Tongue (tissue), 1 donor: ENCODE measurements at regions not wholly inside any gene's neighbourhood (a gene's known extent, or its start where the extent isn't known, plus 50 kb on each side); places are given as distances from the start of the nearest gene placed in this dataset.

Experiments
- DNase-seq: peaks from one replicate; pipeline ENCODE4 v3.0.0-alpha.2; 2015

DNA sequence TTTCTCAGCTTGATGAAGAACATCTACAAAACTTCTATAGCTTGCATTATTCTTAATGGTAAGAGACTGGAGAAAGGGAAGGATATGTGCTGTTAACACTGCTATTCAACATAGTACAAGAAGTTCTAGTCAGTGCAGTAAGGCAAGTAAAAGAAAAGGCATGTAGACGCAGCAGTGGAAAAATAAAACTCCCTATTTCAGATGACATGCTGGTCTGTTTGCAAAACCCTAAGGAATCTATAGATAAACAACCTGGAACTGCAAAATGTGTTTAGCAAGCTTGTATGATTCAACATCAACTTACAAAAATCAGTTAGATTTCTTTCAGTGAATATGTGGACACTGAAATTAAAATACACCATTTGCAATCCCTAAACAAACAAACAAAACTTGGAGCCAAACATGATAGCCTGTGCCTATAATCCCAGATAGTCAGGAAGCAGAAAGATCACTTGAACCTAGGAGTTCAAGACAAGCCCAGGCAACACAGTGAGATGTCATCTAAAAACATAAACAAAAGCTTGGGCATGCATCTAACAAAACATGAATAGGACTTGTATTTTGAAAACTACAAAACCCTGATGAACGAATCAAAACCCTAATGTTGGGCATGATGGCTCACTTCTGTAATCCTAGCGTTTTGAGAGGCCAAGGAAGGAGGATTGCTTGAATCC, 293.6 kb upstream of the RGS6 start:
- DNase-seq, result no peak

DNA sequence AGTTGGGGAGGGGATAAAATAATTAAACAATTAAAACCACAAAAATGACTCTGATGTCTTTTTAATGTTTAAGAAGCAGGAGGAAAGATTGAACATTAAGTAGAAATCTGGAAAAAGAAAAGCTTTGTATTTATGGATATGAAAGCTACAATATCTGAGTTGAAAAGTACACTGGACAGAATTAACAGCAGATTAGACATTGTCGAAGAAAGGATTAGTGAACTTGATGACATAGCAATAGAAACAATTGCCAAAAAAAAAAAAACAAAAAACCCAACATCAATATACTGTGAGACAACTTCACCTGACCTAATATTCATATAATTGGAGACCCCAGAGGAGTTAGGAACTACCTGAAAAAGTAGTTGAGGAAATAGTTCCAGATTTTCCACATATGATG, 289.5 kb upstream of the RGS6 start:
- no peak for DNase-seq

DNA sequence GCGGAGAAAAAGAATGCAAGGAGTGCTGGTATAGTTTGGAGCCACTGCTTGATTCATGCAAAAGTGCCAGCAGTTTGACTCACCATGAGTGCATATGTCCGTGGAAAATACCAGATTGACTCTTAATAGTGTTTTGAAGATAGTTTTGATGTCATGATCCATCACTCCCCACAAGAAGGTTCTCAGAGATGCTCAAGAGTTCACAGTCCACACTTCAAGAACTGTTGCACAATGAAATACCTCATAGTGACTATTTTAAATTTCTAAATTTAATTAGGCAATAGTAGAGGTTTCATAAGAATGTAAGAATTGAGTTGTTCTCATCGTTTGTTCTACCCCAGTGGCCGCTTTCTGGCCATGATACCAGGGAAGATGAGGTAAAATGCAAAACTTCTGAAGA, 286.6 kb upstream of the RGS6 start:
- no peak for DNase-seq

DNA sequence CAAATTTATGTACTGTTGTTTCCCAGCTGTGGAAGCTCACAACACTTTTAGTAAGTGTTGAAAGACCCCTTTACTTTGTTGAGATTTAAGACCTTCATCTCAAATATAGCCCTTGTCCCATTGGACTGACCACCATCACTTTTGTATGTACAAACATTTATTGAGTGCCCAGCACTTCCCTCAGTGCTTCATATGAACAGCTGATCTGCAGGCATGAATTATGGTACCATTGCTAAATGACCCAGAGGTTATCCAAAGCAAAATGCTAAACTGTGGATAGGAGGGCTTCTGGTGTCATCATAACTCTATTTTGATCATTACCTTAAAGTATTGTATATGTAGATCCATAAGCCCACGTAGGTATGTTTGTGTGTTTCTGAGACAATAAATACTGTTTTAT, 285.7 kb upstream of the RGS6 start:
- no peak for DNase-seq

DNA sequence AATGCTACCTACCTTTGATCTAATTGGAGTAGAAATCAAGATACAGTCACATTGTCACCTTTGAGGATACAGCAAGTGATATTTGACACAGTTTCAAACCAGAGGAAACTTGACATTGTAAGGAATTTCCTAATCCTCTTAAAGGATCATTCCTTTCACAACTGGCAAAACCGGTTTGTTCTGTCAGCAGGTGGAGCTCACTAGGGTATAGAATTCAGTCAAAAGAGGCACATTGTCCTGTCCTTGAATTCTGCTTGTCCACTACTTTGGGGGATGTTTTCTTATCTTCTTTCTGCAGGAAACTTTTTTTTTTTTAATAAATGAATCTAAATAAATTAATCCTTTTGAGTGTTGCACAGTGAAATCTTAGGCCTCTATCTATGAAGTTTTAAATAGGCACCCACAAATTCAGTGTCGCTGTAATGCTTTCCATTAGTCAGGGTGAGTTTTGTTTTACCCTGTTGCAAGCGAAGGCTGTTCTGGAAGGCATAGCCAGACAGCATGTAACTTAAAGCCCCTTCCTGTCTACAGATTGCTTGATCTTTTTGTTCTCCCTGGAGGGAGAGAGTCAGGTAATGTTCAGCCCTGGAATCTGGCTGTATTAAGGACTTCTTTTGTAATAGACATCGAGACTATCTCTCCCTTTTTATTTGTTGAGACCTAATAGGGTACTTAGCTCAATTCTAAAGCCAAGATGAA, 285.0 kb upstream of the RGS6 start:
- peak; percentile 54 for DNase-seq

DNA sequence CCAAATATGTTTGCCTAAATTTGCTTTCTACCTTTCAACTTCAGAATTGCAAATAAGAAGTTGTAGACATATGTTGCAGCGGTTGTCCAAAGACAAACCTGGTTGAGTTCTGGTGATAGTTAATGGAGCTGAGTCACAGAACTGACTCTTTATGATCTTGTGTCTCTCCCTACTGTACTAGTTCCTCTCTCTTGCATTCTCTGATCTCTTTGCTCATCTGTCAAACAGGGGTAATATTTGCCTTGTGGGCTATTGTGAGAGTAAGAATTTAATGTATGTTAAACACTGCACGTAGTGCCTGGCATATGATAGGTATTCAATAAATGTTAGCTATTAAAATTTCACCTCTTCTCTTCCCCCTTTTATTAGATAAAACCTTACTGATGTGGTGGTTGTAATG, 283.5 kb upstream of the RGS6 start:
- no peak for DNase-seq

DNA sequence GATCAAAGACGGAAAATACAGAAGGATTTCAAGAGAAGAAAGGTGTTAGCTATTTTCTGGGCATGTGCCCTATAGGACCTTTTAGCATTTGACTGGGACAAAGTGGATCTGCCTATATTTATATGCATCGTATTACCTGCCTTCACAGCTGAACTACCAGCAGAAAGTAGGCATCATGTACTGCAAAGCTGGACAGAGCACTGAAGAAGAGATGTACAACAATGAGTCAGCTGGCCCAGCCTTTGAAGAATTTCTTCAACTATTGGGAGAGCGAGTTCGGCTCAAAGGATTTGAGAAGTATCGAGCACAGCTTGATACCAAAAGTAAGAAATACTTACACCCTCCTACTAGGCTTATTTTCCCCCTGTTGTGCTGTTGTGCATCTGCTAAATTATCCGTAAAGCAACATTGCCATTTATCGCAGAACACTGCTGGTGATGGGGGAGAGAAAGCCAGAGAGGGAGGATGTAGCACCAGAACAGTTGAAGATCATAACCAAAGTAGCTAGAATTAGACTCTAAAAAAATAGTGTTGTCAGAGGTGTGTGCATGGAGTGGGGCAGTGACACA, 282.0 kb upstream of the RGS6 start:
- DNase-seq, result no peak

DNA sequence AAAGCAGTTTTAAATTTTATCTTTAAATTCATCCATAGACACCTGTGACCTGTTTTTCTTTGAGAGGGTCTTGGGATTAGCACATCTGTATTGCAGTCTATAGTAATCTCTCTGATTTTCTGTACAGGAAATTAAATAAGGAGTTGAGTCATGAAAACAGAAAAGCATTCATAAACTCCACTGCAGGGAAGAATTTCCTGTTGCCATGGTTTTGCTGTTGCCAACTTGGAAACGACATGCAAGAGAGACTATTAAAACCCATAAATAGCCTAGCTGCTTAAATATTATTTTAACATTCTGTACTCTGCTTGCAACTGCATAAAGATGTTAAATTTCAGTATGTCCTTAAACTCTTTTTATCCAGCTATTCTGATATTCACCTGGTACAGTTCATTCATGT, 281.0 kb upstream of the RGS6 start:
- peak; percentile 66 for DNase-seq

DNA sequence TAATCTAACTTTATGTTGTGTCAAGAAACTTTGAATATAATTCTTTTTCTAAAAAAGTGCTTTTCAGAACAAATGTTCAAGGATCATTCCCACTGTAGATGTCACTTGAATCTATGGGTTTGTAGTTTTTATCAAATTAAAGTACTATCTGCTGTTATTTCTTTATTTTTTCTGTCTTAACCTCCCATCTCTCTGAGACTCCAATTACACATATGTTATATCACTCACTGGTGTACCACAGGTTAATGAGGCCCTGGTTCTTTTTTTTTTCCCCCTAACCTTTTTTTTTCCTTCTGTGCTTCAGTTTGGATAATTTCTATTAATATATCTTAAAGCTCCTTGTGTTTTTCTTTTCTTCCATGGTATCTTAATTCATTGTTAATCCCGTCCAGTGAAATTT, 279.9 kb upstream of the RGS6 start:
- DNase-seq, result no peak

DNA sequence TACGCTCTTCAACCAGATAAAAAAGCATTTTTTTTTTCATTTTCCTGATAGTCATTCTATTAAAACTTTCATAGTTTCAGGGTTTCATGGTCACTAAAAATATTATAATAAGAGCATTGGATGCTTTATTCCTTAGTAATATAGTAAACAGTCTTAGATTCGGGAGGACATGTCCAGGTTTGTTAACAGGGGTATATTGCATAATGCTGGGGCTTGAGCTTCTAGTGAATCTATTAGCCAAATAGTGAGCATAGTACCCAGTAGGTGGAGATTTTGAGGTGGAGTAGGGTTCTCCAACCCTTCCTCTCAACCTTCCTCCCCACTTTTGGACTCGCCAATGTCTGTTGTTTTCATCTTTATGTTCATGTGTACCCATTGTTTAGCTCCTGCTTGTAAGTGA, 277.4 kb upstream of the RGS6 start:
- DNase-seq, result no peak

DNA sequence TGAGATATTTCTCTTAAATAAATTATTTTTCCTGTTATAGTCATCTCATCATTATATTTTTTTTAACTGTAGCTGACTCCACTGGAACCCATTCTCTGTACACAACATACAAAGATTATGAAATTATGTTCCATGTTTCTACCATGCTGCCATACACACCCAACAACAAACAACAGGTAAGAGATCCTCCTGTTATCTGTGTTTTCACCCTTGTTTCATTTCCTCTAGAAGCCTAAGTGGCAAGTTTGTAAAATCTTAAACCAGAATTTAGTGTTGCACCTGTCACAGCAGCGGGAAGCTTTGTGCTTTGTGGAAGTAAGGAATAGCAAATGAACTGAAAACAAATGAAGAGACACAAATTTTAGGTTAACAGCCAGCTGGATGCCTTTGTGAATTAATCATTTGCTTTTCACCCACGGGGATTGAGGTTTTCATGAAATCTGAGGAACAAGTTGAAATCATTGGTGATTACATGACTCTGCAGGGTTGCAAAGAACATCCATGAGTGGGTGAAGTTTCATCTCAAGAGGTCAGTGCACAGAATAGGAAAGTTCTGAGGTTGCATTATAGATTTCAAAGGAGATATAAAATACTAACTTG, 273.9 kb upstream of the RGS6 start:
- DNase-seq, result no peak

DNA sequence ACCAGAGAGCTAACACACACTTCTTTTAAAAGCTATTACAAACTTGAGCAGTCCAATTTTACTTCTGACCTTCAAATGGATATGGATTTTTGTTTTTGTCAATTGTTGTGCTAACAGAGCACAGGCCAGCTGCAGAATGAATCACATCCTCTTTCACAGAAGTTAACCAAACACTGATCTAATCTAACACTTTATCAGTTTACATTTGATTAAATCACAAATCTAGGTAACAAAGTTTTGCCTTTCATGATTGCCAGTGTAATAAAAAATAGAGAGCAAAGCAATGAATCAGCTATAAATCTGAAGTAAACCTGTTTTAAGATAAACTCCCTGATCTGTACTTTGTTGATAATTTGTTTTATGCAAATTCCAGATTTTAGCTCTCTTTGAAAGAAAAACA, 273.1 kb upstream of the RGS6 start:
- no peak for DNase-seq

DNA sequence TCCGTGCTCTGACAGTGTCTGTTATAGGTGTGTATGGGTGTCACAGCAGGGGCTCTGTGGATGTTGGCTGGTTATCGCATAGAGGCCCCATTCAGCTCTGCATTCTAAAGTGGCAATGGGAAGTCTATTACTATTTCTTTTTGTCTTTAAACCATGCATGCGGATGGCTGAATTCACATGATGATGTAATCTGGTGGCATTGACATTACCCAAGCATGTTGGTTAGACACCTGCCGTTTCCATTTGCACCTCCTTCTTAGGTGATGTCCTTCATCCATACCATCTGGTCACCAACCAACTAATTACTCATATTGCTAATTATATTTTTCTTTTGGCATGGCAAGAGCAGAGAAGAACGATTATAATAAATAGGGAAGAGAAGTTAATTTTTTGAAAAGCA, 270.8 kb upstream of the RGS6 start:
- no peak for DNase-seq

DNA sequence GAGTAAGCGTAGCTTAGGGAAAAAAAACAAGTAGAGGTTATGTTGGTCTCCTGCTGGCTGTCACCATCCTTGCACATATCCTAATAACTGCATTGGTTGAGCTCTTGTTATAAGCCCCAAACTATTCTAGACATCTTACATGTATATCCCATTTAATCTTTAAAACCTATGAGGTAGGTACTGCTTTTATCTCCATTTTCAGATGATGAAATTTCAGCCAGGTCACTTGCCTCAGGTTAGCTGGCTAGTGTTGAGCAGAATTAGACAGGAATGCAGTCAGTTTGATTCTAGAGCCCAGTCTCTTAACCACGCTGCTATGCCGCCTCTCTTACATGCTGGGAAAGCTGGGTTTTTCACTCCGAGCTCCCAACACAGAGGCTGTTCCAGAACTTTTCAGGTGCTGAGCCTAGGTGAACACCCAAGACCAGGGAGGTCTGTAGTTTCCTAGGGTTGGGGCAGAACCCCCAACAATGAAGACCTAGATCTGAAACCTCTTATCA, 269.9 kb upstream of the RGS6 start:
- no peak for DNase-seq

DNA sequence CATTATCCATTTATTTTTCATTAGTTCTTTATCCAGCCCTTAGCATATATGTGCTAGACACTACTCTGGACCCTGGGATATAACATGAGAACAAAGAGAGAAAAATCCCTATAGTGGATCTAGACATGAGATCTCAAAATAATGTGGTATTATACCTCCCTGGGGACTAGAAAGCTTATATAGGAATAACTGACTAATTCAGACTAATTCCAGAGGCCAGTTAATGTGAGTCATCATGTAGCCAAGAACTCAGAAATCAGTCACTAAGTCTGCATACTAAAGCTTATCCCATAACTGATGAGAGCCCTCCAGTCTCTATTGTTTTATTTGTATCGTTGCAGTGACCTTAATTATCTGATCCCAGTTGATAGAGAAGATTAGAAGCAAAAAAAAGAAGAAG, 267.1 kb upstream of the RGS6 start:
- no peak for DNase-seq

DNA sequence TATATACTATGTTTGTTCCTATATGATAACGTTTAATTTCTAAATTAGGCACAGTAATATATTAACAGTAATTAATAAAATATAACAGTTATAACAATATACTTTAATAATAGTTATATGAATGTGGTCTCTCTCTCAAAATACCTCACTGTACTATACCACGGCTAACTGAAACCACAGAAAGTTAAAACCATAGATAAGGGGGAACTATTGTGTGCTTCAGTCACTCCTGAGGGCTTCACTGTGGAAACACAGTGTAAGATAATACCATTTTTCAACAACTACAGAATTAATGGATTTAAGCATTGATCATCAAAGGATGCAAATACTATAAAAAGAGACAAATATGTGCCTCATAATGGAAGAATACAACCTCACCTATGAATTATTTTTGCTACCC, 266.4 kb upstream of the RGS6 start:
- DNase-seq, result no peak

DNA sequence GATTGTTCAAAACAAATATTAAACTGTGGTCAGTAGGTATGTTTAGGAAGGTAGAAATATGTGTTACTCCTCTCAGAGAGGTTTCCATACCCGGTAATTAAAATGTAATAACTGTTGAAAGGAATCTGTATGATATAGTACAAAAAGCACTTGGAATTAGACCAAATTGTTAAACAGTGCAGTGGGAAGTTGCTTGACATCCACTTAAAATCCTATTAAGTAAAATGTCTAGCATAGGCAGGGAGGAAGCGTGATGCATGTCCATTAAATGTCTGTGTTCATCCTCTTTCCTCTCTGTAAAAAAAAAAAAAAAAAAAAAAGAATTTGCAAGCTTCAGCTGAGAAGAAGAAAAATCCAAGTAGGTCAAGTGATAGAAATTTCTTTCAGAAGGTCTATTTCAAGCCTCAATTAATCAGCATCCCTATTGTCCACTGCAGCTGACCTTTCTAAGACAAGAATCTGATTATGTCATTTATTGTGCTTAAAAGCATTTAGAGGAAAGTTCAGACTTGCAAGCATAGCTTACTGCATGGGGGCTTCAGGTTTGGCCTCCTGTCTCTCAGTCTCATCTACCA, 265.6 kb upstream of the RGS6 start:
- no peak for DNase-seq

DNA sequence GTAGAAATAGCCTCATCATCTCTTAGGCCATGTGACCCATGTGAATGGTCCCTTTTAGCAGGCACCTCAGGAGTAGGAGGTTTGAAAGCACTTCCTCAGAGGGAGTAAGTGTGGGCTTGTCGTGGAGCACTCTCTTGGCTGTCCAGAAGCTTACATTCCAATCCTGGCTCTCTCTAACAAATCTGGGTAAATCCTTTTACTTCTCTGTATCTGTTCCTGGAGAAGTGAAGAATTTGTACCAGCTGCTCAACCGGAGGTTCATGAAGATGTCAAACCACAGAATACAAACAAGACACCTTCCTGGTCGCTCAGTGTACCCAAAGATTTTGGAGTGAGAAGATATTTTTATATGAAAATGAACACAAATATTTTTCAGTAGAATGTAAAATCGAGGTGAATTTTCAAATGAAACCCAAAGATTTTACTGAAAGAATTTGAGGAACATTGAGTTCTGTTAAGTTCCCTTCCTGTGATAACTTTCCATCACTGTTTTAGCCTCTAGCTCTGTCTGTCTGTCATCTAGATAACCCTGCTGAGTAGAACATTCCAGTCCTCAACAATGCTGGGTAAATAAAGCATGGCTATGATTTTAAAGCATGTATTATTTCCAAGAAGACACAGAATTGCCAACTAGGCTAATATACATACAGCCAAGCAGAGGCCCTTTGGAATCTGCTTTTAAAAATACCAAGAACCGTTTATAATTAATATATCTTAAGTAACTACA, 263.9 kb upstream of the RGS6 start:
- DNase-seq, result no peak

DNA sequence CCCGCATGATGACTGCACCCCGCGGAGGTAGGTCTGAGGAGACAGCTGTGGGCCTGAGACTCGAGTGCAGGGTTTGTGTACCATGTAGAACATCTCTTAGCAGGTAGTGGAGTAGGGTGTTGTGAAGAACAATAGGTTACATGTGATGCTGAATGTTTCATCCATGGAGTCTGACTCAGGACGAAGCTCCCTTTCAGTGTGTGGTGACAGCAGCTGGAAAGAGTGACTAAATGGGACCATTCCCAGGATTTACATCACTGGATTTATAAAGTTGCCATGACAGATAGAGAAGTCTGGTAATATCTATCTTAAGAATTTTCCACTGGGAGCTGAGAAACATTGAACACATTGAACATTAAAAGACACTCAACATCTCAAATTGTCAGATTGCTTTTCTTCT, 259.6 kb upstream of the RGS6 start:
- no peak for DNase-seq

DNA sequence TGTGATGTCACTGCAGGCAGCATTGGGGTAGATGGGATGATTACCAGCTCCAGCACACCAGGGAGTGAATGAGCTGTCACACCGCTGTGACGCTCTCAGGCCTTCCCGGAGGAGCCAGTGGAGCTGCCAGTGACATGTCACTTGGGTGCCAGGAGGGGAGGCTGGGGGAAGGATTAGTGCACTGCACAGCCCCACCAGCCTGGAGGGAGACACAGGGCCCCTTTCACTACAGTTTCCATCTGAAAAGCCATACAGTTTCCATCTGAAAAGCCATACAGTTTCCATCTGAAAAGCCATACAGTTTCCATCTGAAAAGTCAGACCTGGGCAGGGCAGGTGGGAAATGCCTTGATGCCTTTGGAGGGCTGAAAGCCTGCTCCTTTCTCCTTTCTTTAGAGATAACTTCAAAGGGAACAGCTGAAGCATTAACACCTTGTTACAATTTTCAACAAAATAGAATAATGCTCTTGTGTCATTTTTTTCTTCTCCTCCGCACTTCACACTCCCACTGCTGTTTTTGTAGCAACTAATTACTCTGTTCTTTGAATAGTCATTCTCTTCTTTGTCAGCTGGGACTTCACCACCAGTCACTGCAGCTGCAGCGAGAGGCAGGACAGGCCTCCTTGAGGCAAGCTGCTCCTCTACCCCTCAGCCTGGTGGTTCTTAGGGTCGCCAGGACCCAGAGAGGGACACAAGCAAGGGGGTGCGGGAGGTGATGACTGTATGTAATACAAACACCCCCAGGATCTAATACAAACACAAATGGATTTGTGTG, 256.9 kb upstream of the RGS6 start:
- DNase-seq, result no peak

DNA sequence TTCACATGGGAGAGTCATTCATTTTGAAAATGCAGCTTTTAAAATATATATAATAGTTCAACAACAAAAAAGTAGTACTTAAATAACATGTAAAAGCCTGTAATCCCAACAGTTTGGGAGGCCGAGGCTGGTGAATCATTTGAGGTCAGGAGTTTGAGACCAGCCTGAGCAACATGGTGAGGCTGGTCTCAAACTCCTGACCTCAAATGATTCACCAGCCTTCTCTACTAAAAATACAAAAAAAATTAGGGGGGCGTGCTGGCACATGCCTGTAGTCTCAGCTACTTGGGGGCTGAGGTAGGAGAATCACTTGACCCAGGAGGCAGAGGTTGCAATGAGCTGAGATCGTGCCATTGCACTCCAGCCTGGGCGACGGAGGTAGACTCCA, 256.3 kb upstream of the RGS6 start:
- DNase-seq, result no peak
